ENCODE measurements at regions not wholly inside any gene's neighbourhood (a gene's known extent, or its start where the extent isn't known, plus 50 kb on each side); places are given as distances from the start of the nearest gene placed in this dataset.
"Not testable (repeated sequence)": the region's sequence is repeated elsewhere in the genome, so short reads cannot be mapped to it uniquely, and the experiment has no call there.

- no peak for DNase-seq (ENCODE audit: low read depth)
Observed at GRCh38 chr3:101138817-101139216, 145.6 kb upstream of the ABI3BP start.

DNA sequence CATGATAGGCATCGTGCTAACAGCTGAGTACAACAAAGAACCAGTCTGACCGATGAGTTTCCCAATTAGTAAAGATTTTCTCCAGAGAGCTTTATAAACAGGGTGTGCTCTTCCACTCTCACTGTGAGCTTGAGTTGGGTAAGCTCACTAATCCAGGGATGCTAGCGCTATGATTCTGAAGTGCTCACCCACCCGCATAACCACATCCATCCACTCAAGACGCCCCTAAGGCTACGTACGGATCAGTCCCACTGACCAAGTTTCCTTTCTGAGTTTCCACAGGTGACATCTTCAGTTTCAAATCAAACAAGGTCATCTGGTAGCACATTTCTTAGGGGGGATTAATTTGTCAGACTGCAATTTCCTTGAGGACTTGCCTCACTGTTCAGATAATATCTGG lies 141.1 kb upstream of the ABI3BP start:
- no peak for DNase-seq (ENCODE audit: low read depth)

- DNase-seq (ENCODE audit: low read depth), result no peak
Observed at GRCh38 chr3:101133652-101134051, 140.4 kb upstream of the ABI3BP start.

DNA sequence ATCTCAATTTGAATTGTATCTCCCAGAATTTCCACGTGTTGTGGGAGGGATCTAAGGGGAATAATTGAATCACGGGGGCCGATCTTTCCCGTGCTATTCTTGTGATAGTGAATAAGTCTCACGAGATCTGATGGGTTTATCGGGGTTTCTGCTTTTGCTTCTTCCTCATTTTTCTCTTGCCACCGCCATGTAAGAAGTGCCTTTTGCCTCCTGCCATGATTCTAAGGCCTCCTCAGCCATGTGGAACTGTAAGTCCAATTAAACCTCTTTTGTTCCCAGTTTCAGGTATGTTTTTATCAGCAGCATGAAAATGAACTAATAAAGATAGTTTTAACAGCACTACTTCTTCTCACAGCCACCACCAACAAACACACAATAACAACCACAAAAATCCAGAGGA lies 140.0 kb upstream of the ABI3BP start:
- DNase-seq (ENCODE audit: low read depth), result not testable (repeated sequence)

- no peak for DNase-seq (ENCODE audit: low read depth)
Observed at GRCh38 chr3:101131767-101132166, 138.5 kb upstream of the ABI3BP start.

GRCh38 chr3:101128786-101129185 lies 135.6 kb upstream of the ABI3BP start:
- no peak for DNase-seq (ENCODE audit: low read depth)

- DNase-seq (ENCODE audit: low read depth), result no peak
Observed at GRCh38 chr3:101128001-101128400, 134.8 kb upstream of the ABI3BP start.

DNA sequence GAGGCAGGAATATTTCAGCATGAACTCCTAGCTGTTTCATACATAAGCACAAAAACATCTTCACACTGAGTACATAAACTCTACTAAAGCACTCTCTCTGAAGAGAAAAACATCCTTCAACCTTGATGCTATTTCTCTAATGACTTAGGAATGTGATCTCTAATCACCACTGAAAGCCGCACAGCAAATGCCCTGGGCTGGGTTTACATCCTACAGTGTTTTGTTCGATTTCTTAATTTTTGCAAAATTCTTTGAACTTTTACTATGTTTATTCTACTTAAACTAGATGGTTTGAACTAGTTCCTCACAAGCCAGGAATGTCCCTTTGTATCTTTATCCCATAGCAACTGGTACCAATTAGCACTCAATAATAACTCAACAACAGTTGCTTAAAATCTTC lies 130.9 kb upstream of the ABI3BP start:
- DNase-seq (ENCODE audit: low read depth), result no peak

DNA sequence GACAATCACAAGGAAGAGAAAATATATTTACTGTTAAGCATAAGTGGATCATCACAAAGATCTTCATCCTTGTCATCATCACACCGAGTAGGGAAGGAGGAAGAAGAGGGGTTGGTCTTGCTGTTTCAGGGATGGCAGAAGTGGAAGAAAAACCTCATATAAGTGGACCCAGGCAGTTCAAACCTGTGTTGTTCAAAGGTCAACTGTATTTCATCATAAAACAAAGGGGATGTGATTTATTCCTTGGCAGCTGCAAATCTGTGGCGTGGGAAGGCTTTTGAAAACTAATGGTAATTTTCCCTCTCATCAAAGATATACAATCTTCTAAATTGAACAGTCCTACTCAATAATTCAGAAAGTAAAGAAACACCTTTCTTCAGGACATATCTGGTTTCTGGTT lies 129.9 kb upstream of the ABI3BP start:
- no peak for DNase-seq (ENCODE audit: low read depth)

DNA sequence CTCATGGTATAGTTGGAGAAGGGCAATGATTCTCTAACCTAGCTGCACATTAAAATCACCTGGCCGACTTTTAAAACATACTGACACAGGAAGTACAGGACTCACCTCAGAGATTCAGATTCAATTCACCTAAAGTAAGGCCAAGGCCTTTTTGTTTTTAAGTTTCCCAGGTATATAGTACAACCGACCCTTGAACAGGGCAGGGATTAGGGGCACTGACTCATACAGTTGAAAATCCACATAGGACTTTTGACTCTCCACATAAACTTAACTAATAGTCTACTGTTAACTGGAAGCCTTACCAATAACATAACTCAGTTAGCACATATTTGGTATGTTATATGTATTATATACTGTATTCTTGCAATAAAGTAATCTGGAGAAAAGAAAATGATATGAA lies 129.5 kb upstream of the ABI3BP start:
- DNase-seq (ENCODE audit: low read depth), result no peak

GRCh38 chr3:101120039-101120438 lies 126.8 kb upstream of the ABI3BP start:
- no peak for DNase-seq (ENCODE audit: low read depth)

DNA sequence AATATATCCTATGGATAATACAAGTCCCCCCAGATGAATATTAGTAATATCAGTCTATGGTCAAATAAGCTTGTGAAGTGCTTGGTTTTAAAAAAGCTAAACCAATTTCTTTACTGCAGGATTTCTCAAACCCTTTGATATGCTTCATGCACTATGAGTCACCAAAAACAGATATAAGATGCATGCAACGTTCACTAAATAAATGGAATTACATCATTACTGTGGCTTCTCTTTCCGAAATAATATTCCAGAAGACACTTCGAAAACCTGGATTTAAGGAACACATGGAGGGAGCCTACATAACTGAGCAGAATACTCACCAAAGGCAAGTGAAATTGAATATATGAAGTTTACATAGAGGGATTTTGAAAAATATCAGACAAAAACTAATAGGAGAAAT lies 126.3 kb upstream of the ABI3BP start:
- no peak for DNase-seq (ENCODE audit: low read depth)

DNA sequence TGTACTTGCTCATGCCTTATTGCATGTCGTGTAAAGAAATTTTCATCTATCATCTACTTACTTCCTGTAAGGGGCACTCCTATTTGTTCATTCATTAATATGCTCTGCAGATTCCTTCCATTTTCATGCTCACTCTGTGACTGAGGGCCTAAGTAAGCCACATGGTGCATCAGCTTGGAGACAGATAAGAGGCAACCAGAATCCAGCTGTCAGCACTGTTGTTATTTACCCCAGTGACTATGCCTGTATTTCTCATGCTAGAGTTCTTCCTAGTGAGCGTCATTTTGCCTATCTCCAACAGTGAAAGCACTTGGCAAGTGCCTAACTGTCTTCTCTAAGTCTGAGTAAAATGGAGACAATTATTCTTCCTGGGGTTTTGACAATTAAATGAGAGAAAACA lies 124.8 kb upstream of the ABI3BP start:
- DNase-seq (ENCODE audit: low read depth), result no peak

- DNase-seq (ENCODE audit: low read depth), result no peak
Observed at GRCh38 chr3:101117465-101117864, 124.2 kb upstream of the ABI3BP start.

- DNase-seq (ENCODE audit: low read depth), result not testable (repeated sequence)
Observed at GRCh38 chr3:101110295-101110694, 117.1 kb upstream of the ABI3BP start.

DNA sequence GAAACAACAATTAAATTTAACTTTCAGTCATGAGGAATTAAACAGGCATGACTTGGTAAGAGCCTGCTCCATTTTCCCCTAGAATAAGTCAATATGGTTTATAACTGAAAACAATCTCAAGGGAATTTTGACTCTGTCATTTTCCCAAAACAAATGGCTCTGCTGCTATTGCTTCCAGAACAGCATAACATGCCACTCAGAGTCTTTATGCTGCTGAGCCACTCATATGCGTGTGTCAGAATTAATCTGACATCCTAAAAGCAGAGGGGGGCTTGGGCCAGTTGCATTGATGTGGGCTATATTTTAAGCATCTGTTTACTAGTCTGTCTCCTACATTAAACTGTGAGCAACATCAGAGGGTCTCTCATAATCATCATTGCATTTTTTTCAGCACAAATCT lies 111.1 kb upstream of the ABI3BP start:
- DNase-seq (ENCODE audit: low read depth), result no peak

- no peak for DNase-seq (ENCODE audit: low read depth)
Observed at GRCh38 chr3:101102678-101103296, 109.6 kb upstream of the ABI3BP start.

DNA sequence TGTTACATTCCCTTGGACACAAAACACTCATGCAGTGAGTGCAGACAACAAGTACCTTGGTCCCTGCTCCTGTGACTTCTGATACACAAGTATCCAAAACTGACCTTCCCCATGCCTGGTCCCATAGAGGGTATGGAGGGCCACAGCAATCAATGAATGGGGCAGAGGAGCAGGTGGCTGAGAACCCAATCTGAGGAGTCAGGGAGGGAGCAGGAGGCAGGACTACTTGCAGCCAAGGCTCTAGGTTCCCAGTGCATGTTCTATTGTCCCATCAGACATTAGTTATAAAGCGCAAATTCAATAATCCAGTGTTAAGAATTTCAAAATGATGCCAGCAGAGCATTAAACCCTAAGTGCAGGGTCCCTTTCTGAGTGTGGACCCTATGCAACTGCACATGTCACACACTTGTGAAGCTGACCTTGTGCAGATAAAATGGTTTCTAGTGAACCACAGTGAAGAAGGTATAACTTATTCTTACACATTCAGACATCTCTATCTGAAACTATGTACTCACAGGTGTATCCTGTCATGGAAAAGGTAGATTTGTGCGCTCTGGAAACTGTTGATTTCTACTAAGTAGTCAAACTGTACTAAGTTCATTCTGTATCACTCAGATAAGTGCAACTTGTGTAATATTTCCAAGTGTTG lies 107.3 kb upstream of the ABI3BP start:
- DNase-seq (ENCODE audit: low read depth), result no peak

GRCh38 chr3:101099791-101100190 lies 106.6 kb upstream of the ABI3BP start:
- DNase-seq (ENCODE audit: low read depth), result no peak

DNA sequence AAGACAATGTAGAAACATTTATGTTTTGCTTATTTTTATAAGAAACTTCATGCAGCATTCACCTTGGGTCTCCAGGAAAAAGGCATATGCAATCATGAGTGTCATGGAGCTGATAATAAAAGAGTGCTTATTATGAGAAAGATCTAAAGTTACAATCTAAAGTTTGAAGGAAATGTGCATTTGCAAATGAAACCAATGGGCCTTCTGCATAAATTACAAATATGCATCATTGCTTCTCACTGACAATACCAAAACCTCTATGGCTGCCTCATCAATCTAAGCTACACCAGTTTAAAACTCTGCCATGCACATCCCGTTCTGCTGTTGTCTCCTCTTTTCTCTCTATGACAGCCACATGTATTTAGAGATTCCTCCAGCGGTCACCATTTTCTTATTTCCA lies 103.2 kb upstream of the ABI3BP start:
- DNase-seq (ENCODE audit: low read depth), result no peak

- DNase-seq (ENCODE audit: low read depth), result no peak
Observed at GRCh38 chr3:101095693-101096430, 102.6 kb upstream of the ABI3BP start.

GRCh38 chr3:101091489-101091888 lies 98.3 kb upstream of the ABI3BP start:
- no peak for DNase-seq (ENCODE audit: low read depth)

DNA sequence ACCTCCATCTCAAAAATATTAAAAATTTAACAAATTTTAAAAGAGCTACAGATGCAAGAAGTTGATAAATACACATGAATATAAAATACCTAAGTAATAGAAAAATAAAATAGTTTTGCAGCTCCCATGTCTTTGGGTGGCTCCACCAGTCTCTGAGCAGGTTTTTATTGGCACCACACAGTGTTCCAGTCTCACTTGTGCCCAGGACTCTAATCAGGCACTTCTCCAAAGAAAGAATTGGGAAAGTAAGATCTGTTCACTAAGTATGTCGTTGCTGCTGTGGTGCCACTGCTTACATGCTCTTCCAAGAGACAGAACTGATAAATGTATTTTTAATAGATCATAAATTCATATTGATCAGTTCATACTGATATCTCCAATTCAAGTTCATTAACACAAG lies 92.5 kb upstream of the ABI3BP start:
- DNase-seq (ENCODE audit: low read depth), result no peak

GRCh38 chr3:101084404-101084803 lies 91.2 kb upstream of the ABI3BP start:
- no peak for DNase-seq (ENCODE audit: low read depth)
